HG02870 (cell line): ENCODE measurements at regions not wholly inside any gene's neighbourhood (a gene's known extent, or its start where the extent isn't known, plus 50 kb on each side); places are given as distances from the start of the nearest gene placed in this dataset.

Experiments
- ATAC-seq: cut with Tn5 transposase; IDR thresholded peaks from one replicate; pipeline ENCODE4 v1.9.1; 2021; ENCODE audit warnings: mild to moderate bottlenecking, moderate library complexity; ENCODE audit not compliant: unreplicated experiment

DNA sequence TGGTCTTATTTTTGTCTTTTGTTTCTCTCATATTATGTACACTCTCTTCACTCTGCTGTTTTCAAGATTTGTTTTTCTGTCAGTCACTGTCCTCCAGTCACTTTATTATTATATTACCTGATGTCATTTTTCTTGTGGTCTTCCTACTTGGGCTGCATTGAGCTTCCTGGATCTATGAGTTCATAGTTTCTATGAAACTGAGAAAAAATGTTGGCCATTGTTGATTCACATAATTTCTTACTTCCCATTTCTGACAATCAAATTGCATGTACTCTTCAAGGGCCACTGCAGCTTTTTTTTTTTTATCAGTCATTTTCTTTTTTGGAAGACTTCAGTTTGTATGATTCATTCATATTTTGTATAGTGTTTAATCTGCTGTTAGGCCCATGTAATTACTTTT, 1180.6 kb upstream of the GBE1 start:
- no peak for ATAC-seq

DNA sequence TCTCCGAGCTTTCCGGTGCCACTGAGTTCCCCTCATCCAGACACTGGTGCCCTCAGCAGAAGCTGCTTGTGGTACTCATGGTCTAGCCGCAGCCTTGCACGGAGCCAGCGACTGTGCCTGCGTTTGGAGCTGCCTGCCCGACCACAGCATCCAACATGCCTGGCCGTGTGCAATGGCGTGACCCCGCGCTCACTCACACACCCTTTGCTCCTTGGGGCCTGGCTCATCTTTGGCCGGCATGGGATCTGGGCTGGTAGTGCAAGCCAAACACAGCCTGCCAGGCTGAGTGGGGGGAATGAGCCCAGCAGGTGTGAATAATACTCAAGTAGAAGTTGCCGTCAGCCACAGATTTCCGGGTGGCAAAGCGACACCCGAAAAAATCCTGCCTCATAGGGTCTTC, 1178.7 kb upstream of the GBE1 start:
- no peak for ATAC-seq

DNA sequence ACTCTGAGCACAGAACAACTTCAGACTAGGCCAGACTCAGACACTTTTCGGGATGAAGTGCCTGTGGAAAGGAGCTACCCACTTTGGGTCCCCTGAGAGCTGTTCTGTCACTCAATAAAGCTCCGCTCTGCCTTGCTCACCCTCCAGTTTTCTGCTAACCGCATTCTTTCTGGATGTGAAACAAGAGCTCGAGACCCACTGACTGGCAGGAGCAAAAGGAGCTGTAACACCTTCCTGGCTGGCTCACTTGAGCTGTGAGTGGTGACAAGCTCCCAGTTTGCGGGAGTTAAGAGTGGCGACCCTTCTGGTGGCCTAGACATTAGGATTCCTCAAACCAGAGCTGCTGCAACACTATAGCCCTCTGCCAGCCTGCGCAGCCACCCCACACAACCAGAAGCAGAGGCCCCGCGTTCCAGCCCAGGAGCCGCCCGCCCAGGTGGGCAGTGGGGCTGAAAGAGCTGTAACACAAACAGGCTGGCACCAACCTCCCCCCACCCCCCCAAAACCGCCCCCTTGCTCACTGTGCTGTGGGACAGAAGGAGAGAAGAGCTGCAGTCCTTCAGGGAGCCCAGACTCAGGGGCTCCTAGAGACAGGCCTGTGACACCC, 1178.1 kb upstream of the GBE1 start:
- no peak for ATAC-seq

DNA sequence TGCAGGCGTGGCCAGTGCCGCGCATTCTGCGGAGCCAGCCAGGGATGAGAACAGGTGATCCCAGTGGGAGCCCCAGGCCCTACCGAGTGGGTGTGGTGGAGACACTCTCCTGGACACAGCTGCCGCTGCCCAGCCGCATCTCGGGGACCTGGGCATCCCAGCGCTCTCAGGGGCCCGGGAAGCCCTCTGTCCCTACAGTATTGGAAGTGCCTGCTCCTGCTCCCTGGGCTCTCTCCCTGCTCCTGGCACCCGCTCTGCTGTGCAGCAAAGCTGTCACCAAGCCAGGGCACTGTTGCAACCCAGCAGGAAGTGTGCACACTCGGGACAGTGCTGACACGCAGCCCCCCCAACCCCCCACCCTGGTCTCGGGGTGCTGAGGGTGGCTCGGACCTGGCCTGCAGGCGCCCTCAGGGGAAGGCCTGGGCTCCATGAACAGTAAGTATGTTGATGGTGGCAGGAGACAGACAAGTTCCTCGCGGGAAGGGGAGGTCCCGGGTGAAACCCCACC, 1177.4 kb upstream of the GBE1 start:
- ATAC-seq = no peak

DNA sequence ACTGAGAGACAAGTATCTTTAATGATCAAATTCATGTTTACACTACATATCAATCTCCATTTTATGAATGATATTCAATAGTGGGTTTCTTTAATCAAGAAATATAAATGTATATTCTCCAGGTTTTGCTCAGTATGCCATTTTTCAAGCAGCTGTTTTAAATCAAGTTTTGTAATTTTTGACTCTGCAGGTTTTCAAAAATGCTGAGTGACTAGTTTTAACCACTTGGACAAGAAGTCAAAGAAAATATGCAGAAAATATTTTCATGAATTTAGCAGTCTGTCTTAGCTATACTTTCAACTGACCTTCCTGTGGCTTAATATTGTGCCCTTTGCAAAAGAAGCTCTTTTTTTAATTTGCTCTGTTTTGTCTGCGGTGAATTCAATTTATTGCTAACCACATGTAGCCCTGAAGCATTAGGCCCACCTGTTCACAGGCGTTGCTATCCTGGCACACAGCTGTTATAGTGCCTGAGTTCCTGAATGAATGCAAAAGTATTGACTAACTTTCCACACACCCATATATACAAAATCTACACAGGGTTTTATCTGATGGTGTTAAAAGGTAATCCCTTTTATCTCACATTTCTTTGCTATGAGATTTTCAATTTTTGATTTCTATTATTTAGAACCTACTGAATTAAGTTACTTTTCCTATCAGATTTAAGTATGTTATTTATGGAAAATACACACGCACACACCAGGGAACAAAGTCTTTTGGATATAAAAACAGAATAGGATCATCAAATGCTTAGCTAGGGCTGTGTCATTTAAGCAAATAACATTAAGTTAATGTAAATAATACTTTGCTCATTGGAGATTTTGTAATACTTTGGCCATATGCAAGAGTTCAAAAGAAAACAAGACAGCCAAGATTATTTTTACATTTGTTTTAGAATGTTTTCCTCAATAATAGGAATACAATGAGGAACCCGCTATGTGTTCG, 1166.1 kb upstream of the GBE1 start:
- no peak for ATAC-seq

DNA sequence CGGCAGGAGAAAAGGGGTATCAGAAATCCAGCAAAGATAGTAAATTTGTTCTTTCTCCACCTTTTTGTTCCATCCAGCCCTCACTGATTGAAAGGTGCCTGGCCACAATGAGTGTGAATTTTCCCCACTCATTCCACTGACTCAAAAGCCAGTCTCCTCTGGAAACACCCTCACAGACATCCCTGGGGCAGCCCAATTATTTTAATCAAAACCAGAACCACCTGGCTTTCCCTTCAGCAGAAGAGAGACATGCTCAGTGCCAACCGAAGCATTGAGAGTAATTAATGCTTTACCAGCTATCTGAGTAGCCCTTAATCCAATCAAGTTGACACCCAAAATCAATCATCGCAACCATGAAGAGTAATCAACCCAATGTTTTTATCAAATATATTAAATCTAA, 1129.6 kb upstream of the GBE1 start:
- ATAC-seq = no peak

DNA sequence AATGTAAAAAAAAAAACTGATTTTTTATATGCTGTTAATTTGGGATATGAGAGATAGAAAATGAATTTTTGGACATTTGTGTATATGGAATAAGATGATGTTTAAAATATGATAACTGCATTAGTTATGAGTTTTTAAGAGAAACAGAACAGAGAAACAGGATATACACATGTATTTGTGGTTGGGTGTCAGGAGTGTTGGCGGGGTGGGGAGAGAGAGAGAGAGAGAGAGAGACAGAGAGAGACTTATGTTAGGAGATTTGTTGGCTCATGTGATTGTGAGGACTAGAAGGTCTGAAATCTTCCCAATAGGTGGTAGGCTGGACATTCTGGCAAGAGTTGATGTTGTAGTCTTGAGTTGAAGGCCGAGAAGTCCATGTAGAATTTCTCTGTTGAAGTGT, 1121.6 kb upstream of the GBE1 start:
- no peak for ATAC-seq

DNA sequence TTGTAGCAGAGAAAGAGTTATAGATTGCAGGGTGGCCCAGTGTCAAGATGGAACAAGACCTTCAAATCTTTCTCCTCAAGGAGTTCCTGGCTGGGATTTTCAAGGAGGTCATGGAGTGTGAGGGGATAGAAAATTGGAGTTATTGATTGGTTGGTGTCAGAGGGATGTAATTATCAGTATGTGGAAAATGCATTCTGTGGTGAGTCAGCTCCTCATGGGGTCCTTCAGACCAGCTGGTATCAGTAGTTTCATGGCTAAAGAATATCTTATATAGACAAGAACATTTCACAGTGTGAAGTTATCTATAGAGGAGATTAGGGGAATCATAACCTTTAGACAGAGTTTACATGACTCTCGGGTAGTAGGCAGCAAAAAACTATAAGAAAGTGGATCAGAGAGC, 1114.0 kb upstream of the GBE1 start:
- no peak for ATAC-seq

DNA sequence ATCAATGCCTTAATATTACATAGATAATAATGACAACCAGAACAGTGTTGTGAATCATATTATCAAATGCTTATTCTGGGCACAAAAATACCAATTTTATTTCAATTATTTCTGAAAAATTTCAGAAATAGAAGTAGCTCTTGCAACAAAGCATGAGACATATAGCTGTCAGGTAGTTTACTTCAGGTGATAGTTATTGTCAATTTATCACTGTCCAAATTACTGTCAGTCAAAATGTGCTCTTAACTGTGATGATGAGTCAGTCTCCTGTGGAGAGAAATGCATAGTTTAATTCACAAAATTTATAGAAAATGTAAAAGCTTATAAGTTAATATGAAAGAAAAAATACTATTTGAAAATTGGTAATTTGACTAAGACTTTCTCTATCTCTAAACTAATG, 1078.4 kb upstream of the GBE1 start:
- no peak for ATAC-seq

DNA sequence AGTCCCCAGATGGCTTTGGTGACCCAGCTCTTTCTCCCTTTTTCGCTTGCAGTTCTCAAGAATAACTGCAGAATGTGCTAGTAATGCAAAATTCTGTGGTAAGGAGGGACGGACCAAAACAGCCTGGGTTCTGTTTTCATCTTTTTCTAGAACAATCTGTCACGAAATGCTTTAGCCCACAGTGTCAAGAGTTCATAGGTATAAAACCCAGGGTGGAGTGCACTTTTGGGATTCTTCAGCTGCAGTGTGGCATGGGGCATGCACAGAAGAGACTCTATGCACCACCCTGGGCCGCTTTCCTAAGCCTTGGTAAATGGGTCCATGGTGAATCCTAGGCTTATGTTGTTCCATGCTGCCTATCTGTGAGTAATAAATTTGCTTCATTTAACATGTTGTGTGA, 1072.7 kb upstream of the GBE1 start:
- no peak for ATAC-seq

DNA sequence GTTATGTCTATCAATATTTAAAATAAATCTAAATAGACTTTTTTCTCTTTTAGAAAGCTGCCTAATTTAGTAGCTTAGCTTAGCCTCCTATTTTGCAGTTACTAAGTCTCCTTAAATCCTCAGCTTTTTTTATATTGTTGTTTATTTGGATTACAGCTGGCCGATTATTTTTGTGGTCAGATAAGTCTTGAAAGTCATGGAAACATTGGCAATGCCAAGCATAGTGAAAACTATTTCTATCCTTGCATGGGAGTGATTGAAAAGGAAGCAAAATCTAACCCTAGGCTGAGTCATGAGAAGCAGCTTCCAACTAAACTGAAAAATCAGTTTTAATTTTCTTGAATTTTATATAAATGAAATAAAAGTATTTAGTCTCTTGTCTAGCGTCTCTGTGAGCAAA, 1063.0 kb upstream of the GBE1 start:
- ATAC-seq = no peak

DNA sequence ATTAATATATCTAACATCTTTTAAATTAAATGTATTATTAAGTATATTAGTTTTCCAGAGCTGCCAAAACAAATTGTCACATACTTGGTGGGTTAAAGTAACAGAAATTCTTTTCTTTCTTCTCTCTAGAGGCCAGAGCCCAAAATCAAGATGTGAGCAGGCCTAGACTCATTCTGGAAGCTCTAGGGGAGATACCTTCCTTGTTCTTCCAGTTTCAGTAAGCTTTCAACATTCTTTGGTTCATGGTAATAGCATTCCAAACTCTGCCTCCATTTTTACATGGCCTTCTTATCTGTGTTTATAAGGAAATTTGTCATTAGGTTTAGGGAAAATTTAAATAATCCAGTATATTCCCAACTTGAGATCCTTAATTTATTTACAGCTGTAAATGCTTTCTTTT, 1054.6 kb upstream of the GBE1 start:
- ATAC-seq = no peak

DNA sequence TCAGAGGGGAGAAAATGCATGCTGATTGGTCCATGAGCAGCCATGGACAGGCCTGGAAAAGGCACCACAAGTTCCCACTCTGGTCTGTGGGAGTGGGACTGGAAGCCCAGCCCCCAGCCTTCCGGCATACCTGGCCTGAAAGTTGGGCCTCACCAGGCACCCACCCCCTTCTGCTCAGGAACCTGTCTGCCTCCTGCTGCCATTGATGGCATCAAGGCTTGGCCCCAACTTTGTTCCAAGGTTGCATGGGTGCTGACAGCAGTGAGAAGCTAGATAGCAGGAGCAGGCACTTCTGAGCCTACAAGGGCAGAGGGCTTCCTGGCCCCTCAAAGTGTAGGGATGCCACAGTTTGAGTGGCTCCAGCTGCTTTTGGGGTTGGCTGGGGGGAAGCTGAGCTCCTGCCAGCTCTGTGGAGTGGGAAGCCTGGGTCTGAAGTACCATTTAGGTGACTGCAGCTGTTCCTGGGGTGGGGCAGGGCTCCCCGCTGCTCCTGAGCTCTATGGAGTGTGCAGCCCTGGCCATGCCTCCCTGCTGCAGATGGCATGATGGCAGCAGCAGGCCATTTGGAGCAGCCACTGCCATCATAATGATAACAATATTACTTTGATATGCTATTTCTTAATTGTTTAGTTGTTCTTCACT, 1054.1 kb upstream of the GBE1 start:
- no peak for ATAC-seq

DNA sequence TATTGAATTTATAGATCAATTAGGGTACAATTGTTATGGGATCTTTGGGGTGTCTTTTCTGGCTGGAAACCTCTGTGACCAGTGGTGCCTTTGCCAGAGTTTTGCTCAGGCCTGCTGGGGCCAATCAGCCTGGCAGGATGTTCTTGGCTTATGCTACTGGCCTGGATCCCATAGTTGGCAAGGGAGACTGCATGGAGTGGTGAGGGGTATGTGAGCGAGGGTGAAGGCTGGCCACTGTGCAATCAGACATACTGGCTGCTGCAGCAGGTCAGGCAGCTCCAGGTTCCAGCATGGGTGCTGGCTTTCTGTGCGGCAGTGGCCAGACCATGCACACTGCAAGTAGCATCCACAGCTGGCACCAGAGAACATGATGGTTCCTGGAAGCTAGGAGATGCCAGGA, 1053.2 kb upstream of the GBE1 start:
- ATAC-seq = no peak

DNA sequence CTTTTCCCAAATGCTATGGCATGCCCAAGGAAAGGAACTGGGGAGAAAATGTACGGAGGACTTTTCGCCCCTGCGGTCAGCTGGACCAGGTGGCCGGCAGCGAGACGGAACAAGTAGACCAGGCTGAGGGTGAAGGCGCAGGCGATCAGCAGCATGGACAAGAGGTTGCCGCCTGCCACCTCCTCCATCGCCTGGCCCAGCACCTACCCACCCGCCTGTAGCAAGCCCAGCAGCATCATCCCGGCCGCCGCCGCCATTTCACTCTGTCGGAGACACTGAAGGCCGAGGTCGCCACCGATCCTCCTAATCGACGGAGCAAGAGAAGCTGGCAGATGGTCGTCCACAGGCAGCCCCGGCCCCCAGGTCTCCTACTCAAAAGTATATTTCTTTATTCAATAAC, 1046.3 kb upstream of the GBE1 start:
- ATAC-seq = no peak

DNA sequence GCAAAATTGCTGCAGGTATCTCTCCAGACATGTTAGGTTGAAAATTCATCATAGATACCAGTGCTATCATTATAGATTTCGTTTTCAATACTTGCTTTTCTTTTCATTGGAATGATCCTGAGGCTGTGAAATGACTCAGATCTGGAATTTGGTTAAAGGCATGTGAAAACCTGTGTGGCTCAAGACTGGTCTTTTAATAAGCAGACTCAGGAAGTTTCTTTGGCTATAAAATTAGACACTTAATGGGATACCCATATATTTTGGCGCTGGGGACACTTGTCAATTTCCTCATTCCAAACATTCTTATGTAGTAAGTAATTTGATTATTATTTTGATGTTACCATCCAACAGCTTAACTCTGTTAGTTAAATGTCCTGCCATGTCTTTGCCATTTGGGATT, 1041.1 kb upstream of the GBE1 start:
- ATAC-seq = no peak

DNA sequence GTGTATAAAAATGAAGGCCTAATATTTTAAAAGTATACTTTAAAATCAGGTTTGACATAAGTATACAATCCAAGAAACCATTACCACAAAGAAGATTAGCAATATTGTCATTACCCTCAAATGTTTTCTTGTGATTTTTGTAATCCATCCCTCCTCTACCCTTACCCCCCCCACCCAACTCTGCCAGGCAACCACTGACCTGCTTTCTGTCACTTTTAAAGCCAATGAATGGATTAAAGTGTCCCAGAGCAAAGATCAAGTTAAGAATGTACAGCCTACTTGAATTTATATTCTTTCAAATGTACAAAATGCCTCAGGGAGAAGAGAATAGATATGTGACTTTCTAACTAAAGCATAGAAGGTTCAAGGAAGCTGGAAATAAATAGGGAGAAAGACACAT, 1038.8 kb upstream of the GBE1 start:
- no peak for ATAC-seq

DNA sequence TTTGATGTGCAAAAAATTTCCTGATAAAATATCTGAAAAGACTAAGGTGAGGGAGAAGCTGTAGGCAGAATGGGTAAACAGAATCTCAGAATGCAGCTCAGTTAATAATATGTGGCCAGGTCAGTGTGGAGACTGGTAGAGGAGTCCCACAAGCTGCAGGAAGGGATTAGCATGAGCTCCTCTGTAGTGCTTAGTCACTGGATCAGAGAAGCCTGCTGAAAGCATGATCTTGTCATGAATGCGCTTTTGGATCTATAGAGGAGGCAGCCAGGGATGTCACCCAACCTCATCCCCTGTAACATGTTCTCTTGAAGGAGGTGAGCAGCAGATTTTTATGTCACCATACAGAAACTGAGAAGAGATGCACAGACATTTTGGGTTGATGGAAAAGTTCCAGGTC, 1035.3 kb upstream of the GBE1 start:
- no peak for ATAC-seq

DNA sequence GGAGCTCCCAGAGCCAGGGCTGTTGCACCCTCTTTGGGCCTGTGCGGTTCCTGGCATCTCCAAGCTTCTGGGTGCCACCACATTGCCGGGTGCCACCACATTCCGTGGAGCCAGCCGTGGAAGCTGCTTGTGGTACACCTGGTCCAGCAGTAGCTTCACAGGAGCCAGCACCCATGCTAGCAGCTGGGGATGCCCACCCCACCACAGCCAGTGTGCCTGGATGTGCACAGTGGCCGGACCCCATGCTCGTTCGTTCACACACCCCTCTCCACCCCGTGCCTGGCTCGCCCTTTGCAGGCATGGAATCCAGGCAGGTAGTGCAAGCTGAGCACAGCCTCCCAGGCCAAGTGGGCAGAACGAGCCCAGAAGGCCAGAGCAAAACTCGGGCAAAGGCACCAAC, 1029.8 kb upstream of the GBE1 start:
- no peak for ATAC-seq

DNA sequence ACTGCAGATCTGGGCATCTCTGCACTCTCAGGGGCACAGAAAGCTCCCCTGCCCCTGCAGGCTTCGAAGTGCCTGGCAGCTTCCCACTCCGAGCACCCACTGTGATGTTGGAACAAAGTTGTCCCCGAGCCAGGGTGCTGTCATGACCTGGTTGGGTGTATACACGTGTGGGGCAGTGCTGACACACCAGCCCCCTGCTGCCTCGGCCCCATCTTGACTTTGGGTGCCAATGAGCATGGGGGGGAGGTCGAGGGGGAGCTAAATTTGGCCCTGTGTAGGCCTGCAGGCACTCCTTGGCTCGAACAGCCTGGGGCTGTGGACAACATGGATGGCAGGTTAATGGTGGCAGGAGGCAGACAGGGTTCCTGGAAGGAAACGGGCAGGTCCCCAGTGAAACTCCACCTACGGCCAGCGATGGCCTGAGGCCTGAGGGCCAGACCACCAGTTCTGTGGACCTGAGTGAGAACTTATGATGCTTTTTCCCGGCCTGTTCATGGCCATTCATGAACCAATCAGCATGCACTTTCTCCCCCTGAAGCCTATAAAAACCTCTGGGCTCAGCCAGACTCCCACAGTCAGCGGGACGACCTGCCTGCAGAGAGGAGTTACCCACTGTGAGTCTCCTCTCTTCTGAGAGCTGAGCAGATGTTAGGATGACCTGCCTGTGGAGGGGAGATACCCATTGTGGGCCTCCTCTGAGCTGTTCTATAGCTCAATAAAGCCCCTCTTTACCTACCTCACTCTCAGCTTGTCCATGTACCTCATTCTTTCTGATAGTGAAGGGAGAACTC, 1029.1 kb upstream of the GBE1 start:
- ATAC-seq = no peak

DNA sequence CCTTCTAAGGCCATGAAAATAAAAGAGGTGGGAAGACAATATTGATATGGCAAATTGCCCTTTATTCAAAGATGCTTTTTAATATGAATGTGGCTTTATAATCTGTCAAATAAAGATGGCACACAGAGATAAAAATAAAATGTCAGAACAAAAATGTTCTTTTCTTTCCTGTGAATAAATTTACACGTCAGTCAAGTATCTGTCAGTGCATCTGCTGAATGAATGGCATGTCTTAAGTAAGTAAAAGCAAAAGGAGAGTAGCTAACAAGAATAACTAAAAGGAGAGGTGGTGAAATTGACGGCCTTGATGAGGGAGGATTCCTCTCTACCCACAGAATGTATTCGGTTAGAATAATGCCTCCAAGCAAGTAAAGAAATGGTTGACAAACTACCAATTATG, 1021.7 kb upstream of the GBE1 start:
- ATAC-seq = no peak
